ENCODE measurements at regions not wholly inside any gene's neighbourhood (a gene's known extent, or its start where the extent isn't known, plus 50 kb on each side); places are given as distances from the start of the nearest gene placed in this dataset.
"Not testable (repeated sequence)": the region's sequence is repeated elsewhere in the genome, so short reads cannot be mapped to it uniquely, and the experiment has no call there.

DNA sequence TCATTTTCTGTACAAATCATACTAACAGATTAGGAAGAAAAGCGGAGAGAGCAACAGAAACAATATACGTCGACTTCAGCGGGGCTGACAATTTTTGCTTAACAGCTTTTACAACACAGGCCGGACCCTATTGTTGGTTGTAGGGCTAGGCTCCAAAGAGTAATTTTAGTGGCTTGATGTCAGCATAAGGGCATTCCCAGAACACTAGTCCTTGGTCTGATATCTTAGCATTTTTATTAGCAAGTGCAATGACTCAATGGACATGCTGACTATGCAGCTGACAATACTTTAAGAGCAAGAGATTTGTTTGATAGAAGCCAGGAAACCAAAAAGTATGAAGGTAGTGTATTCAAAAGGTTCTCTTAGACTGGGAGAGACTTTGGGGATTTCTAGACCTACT, 209.9 kb downstream of the LNPK start:
- DNase-seq (ENCODE audit: low spot score), result no peak
- peaks cover 12% of the 10 kb centered on the region for H3K9me3 ChIP-seq (ENCODE audit: low read depth, low read length, poor library complexity, severe bottlenecking)
- no peaks in the 10 kb centered on the region for H3K27me3 ChIP-seq (replicated peaks; ENCODE audit: insufficient read depth, low read depth, low read length, poor library complexity)
- CTCF ChIA-PET, result no interaction called here
- TF ChIP-seq, protein P1, sequence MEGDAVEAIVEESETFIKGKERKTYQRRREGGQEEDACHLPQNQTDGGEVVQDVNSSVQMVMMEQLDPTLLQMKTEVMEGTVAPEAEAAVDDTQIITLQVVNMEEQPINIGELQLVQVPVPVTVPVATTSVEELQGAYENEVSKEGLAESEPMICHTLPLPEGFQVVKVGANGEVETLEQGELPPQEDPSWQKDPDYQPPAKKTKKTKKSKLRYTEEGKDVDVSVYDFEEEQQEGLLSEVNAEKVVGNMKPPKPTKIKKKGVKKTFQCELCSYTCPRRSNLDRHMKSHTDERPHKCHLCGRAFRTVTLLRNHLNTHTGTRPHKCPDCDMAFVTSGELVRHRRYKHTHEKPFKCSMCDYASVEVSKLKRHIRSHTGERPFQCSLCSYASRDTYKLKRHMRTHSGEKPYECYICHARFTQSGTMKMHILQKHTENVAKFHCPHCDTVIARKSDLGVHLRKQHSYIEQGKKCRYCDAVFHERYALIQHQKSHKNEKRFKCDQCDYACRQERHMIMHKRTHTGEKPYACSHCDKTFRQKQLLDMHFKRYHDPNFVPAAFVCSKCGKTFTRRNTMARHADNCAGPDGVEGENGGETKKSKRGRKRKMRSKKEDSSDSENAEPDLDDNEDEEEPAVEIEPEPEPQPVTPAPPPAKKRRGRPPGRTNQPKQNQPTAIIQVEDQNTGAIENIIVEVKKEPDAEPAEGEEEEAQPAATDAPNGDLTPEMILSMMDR (conservative IDR thresholded peaks at IDR 0.05; ENCODE audit: low read depth, low read length), result no peak
- no peak for TF ChIP-seq EZH2 (IDR thresholded peaks at IDR 0.05; ENCODE audit: borderline replicate concordance, low read depth, low read length, poor library complexity, severe bottlenecking)
- BruUV-seq (replicated peaks), result no TSS peak
- no peak overlapping the region for H3K4me3 ChIP-seq (ENCODE audit: low read depth, low read length, poor library complexity, severe bottlenecking)
- H3K36me3 ChIP-seq (ENCODE audit: insufficient read depth, low read length, poor library complexity, severe bottlenecking), result no peaks in the 10 kb centered on the region
- POLR2A ChIA-PET (ENCODE audit: low non-redundant PET), result no interaction called here
- intact Hi-C loops (cut with micrococcal nuclease; ENCODE audit: unreplicated experiment), result no loop called here
- H3K4me1 ChIP-seq (ENCODE audit: insufficient read depth, low read length, poor library complexity, severe bottlenecking), result no peaks in the 10 kb centered on the region
- H3K27ac ChIP-seq (ENCODE audit: low read depth, low read length, poor library complexity, severe bottlenecking), result no peak overlapping the region

GRCh38 chr2:175786471-175787124, 215.5 kb downstream of the LNPK start:
- Histone ChIP-seq H3K4me1 (ENCODE audit: insufficient read depth, low read length, poor library complexity, severe bottlenecking) (no peaks in the 10 kb centered on the region), H3K9me3 (ENCODE audit: low read depth, low read length, poor library complexity, severe bottlenecking) (no peaks in the 10 kb centered on the region), H3K27me3 (replicated peaks; ENCODE audit: insufficient read depth, low read depth, low read length, poor library complexity) (no peaks in the 10 kb centered on the region), H3K36me3 (ENCODE audit: insufficient read depth, low read length, poor library complexity, severe bottlenecking) (no peaks in the 10 kb centered on the region), H3K27ac (ENCODE audit: low read depth, low read length, poor library complexity, severe bottlenecking) (no peak overlapping the region), H3K4me3 (ENCODE audit: low read depth, low read length, poor library complexity, severe bottlenecking) (no peak overlapping the region)
- TF ChIP-seq EZH2 (IDR thresholded peaks at IDR 0.05; ENCODE audit: borderline replicate concordance, low read depth, low read length, poor library complexity, severe bottlenecking), result no peak
- TF ChIP-seq, protein P1 (conservative IDR thresholded peaks at IDR 0.05; ENCODE audit: low read depth, low read length), result no peak
- intact Hi-C loops (cut with micrococcal nuclease; ENCODE audit: unreplicated experiment), result no loop called here
- no TSS peak for BruUV-seq (replicated peaks)
- ChIA-PET CTCF (no interaction called here), POLR2A (ENCODE audit: low non-redundant PET) (no interaction called here)
- no peak for DNase-seq (ENCODE audit: low spot score)

DNA sequence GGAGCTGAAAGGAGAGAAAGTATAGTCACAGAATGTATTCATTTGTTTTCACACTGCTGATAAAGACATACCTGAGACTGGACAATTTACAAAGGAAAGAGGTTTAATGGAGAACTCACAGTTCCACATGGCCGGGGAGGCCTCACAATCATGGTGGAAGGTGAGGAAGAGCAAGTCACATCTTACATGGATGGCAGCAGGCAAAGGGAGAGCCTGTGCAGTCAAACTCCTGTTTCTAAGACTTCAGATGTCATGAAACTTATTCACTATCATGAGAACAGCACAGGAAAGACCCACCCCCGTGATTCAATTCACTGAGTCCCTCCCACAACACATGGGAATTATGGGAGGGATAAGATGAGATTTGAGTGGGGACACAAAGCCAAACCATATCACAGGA, 224.7 kb downstream of the LNPK start:
- POLR2A ChIA-PET (ENCODE audit: low non-redundant PET); H3K4me3 ChIP-seq (ENCODE audit: low read depth, low read length, poor library complexity, severe bottlenecking); CTCF ChIA-PET; intact Hi-C loops (cut with micrococcal nuclease; ENCODE audit: unreplicated experiment); H3K9me3 ChIP-seq (ENCODE audit: low read depth, low read length, poor library complexity, severe bottlenecking); H3K4me1 ChIP-seq (ENCODE audit: insufficient read depth, low read length, poor library complexity, severe bottlenecking); H3K27me3 ChIP-seq (replicated peaks; ENCODE audit: insufficient read depth, low read depth, low read length, poor library complexity); BruUV-seq (replicated peaks); H3K36me3 ChIP-seq (ENCODE audit: insufficient read depth, low read length, poor library complexity, severe bottlenecking); DNase-seq (ENCODE audit: low spot score); H3K27ac ChIP-seq (ENCODE audit: low read depth, low read length, poor library complexity, severe bottlenecking): not testable (repeated sequence)

GRCh38 chr2:175769200-175769599, 232.9 kb downstream of the LNPK start:
- Histone ChIP-seq H3K4me1 (ENCODE audit: insufficient read depth, low read length, poor library complexity, severe bottlenecking) (no peaks in the 10 kb centered on the region), H3K4me3 (ENCODE audit: low read depth, low read length, poor library complexity, severe bottlenecking) (no peak overlapping the region), H3K36me3 (ENCODE audit: insufficient read depth, low read length, poor library complexity, severe bottlenecking) (no peaks in the 10 kb centered on the region), H3K27me3 (replicated peaks; ENCODE audit: insufficient read depth, low read depth, low read length, poor library complexity) (no peaks in the 10 kb centered on the region), H3K9me3 (ENCODE audit: low read depth, low read length, poor library complexity, severe bottlenecking) (no peaks in the 10 kb centered on the region), H3K27ac (ENCODE audit: low read depth, low read length, poor library complexity, severe bottlenecking) (no peak overlapping the region)
- intact Hi-C loops (cut with micrococcal nuclease; ENCODE audit: unreplicated experiment), result no loop called here
- POLR2A ChIA-PET (ENCODE audit: low non-redundant PET), result no interaction called here
- DNase-seq (ENCODE audit: low spot score), result no peak
- no TSS peak for BruUV-seq (replicated peaks)
- CTCF ChIA-PET, result no interaction called here
- no peak for TF ChIP-seq EZH2 (IDR thresholded peaks at IDR 0.05; ENCODE audit: borderline replicate concordance, low read depth, low read length, poor library complexity, severe bottlenecking)
- TF ChIP-seq, protein P1 (conservative IDR thresholded peaks at IDR 0.05; ENCODE audit: low read depth, low read length), result no peak

Measured in A673 (cell line).